GM10248 (cell line): ENCODE measurements at regions not wholly inside any gene's neighbourhood (a gene's known extent, or its start where the extent isn't known, plus 50 kb on each side); places are given as distances from the start of the nearest gene placed in this dataset.

ENCODE experiments used
- CTCF ChIA-PET: fragments of 300-600 bp; sonication (Branson Sonifier 250); formaldehyde crosslinking; extraction: SDS; loops from one replicate; lab custom pipeline; 2021; ENCODE audit warnings: antibody characterized with exemption; lab: Yijun Ruan, JAX
- POLR2A ChIA-PET: fragments of 350-650 bp; sonication (Branson Sonifier 250); formaldehyde crosslinking; extraction: SDS; loops from one replicate; lab custom pipeline; 2020; ENCODE audit warnings: antibody characterized with exemption; lab: Yijun Ruan, JAX
- DNase-seq: peaks from one replicate; pipeline ENCODE4 v3.0.0; 2012; ENCODE audit errors: extremely low spot score
- CTCF ChIP-seq: IDR thresholded peaks from 2 replicates; pipeline ENCODE4 v1.5.1; 2012; ENCODE audit warnings: mild to moderate bottlenecking, low read depth; ENCODE audit errors: extremely low read depth, missing control alignments, control extremely low read depth

GRCh38 chr22:47573141-47573540 is 810.7 kb downstream of the TBC1D22A start:
- DNase-seq, result no peak
- TF ChIP-seq CTCF, result no peak
- POLR2A ChIA-PET, result no interaction called here
- CTCF ChIA-PET, result no interaction called here

GRCh38 chr22:47572443-47572842 is 810.0 kb downstream of the TBC1D22A start:
- ChIA-PET POLR2A (no interaction called here), CTCF (no interaction called here)
- TF ChIP-seq CTCF, result no peak
- DNase-seq, result no peak

- ChIA-PET CTCF (no interaction called here), POLR2A (no interaction called here)
- DNase-seq, result no peak
- TF ChIP-seq CTCF, result no peak
Measured at GRCh38 chr22:47571616-47572015, 809.2 kb downstream of the TBC1D22A start.

GRCh38 chr22:47570851-47571250 is 808.4 kb downstream of the TBC1D22A start:
- no peak for TF ChIP-seq CTCF

GRCh38 chr22:47570300-47570685 is 807.8 kb downstream of the TBC1D22A start:
- DNase-seq, result no peak
- ChIA-PET POLR2A (no interaction called here), CTCF (no interaction called here)
- no peak for TF ChIP-seq CTCF

More at GRCh38 chr22:47570851-47571250, 808.4 kb downstream of the TBC1D22A start:
- ChIA-PET CTCF (no interaction called here), POLR2A (no interaction called here)
- DNase-seq, result no peak

GRCh38 chr22:47569389-47570299 is 807.2 kb downstream of the TBC1D22A start:
- ChIA-PET POLR2A (no interaction called here), CTCF (no interaction called here)
- no peak for TF ChIP-seq CTCF
- no peak for DNase-seq
